WTC11 (cell line): ENCODE measurements at regions not wholly inside any gene's neighbourhood (a gene's known extent, or its start where the extent isn't known, plus 50 kb on each side); places are given as distances from the start of the nearest gene placed in this dataset.

Experiments used
- ATAC-seq: fragments of 200-7000 bp; cut with Tn5 transposase; 2 replicates; pipeline ENCODE4 v1.10.0; 2021; ENCODE audit warnings: mild to moderate bottlenecking, moderate library complexity
- CTCF ChIA-PET: fragments of 300-600 bp; sonication (Branson Sonifier 250); formaldehyde crosslinking; loops from one replicate; lab custom pipeline; 2021; ENCODE audit warnings: antibody characterized with exemption; lab: Charles Lee
- POLR2A ChIA-PET: fragments of 350-600 bp; sonication (Branson Sonifier 250); formaldehyde crosslinking; loops from one replicate; lab custom pipeline; 2021; ENCODE audit warnings: antibody characterized with exemption; lab: Charles Lee
- DNase-seq: peaks from one replicate; pipeline ENCODE4 v3.0.0; 2021; ENCODE audit warnings: low spot score
- H3K27ac Mint-ChIP-seq: 2 replicates; pipeline ENCODE4 v1.8.0; 2021; ENCODE audit warnings: mixed read lengths
- H3K27me3 Mint-ChIP-seq: 2 replicates; pipeline ENCODE4 v1.8.0; 2021; ENCODE audit warnings: low read depth, mild to moderate bottlenecking, moderate library complexity, mixed read lengths
- H3K36me3 Mint-ChIP-seq: 2 replicates; pipeline ENCODE4 v1.8.0; 2021; ENCODE audit warnings: mixed read lengths
- H3K4me1 Mint-ChIP-seq: 2 replicates; pipeline ENCODE4 v1.8.0; 2022; ENCODE audit warnings: mixed read lengths
- H3K4me3 Mint-ChIP-seq: 2 replicates; pipeline ENCODE4 v1.8.0; 2021; ENCODE audit warnings: mild to moderate bottlenecking, moderate library complexity, mixed read lengths
- H3K9me3 Mint-ChIP-seq: 2 replicates; pipeline ENCODE4 v1.8.0; 2021; ENCODE audit warnings: mixed read lengths
- CREB1 ChIP-seq: sonication (generic); formaldehyde crosslinking; IDR thresholded peaks from 2 replicates; pipeline ENCODE4 v1.8.0; 2023; ENCODE audit warnings: mild to moderate bottlenecking, missing genetic modification reagents
- FOXK1 ChIP-seq: sonication (generic); formaldehyde crosslinking; IDR thresholded peaks from 2 replicates; pipeline ENCODE4 v1.8.0; 2022; ENCODE audit warnings: mild to moderate bottlenecking, moderate library complexity, missing genetic modification reagents
- GRHL2 ChIP-seq: fragments of 250-450 bp; sonication (Bioruptor Pico); IDR thresholded peaks from 2 replicates; pipeline ENCODE4 v1.8.0; 2022; ENCODE audit warnings: mild to moderate bottlenecking, moderate library complexity; ENCODE audit not compliant: insufficient replicate concordance, severe bottlenecking
- GTF2I ChIP-seq: fragments of 250-450 bp; sonication (Bioruptor Pico); conservative IDR thresholded peaks from 2 replicates; pipeline ENCODE4 v1.4.0; 2021; ENCODE audit warnings: mild to moderate bottlenecking
- NR2C2 ChIP-seq: sonication (generic); formaldehyde crosslinking; IDR thresholded peaks from 2 replicates; pipeline ENCODE4 v1.8.0; 2022; ENCODE audit warnings: mild to moderate bottlenecking, missing genetic modification reagents
- RELA ChIP-seq: sonication (generic); formaldehyde crosslinking; IDR thresholded peaks from 2 replicates; pipeline ENCODE4 v1.8.1; 2022; ENCODE audit warnings: missing genetic modification reagents, mild to moderate bottlenecking, borderline replicate concordance
- SMAD4 ChIP-seq: sonication (generic); formaldehyde crosslinking; IDR thresholded peaks from 2 replicates; pipeline ENCODE4 v1.8.0; 2022; ENCODE audit warnings: mild to moderate bottlenecking, missing genetic modification reagents
- TEAD1 ChIP-seq: sonication (generic); formaldehyde crosslinking; IDR thresholded peaks from 2 replicates; pipeline ENCODE4 v1.8.0; 2022; ENCODE audit warnings: mild to moderate bottlenecking, missing genetic modification reagents
- TEAD4 ChIP-seq: sonication (generic); formaldehyde crosslinking; IDR thresholded peaks from 2 replicates; pipeline ENCODE4 v1.8.0; 2022; ENCODE audit warnings: mild to moderate bottlenecking, missing genetic modification reagents
- ZBTB21 ChIP-seq: sonication (generic); formaldehyde crosslinking; IDR thresholded peaks from 2 replicates; pipeline ENCODE4 v1.8.1; 2023; ENCODE audit warnings: mild to moderate bottlenecking, missing genetic modification reagents, borderline replicate concordance
- ZNF138 ChIP-seq: sonication (generic); formaldehyde crosslinking; conservative IDR thresholded peaks from 2 replicates; pipeline ENCODE4 v1.8.1; 2022; ENCODE audit warnings: mild to moderate bottlenecking, moderate library complexity, missing genetic modification reagents
- ZNF219 ChIP-seq: sonication (generic); formaldehyde crosslinking; IDR thresholded peaks from 2 replicates; pipeline ENCODE4 v1.8.0; 2023; ENCODE audit warnings: missing genetic modification reagents, mild to moderate bottlenecking, borderline replicate concordance
- ZNF263 ChIP-seq: sonication (generic); formaldehyde crosslinking; IDR thresholded peaks from 2 replicates; pipeline ENCODE4 v1.8.1; 2022; ENCODE audit warnings: low read depth, mild to moderate bottlenecking, moderate library complexity, missing genetic modification reagents
- ZNF317 ChIP-seq: sonication (generic); formaldehyde crosslinking; IDR thresholded peaks from 2 replicates; pipeline ENCODE4 v1.8.1; 2023; ENCODE audit warnings: low read depth, mild to moderate bottlenecking, moderate library complexity, missing genetic modification reagents, borderline replicate concordance
- ZNF671 ChIP-seq: fragments of 250-450 bp; sonication (Bioruptor Pico); IDR thresholded peaks from 2 replicates; pipeline ENCODE4 v1.8.0; 2021; ENCODE audit warnings: mild to moderate bottlenecking
- TF ChIP-seq, protein P1 (sequence below): sonication (generic); formaldehyde crosslinking; IDR thresholded peaks from 2 replicates; pipeline ENCODE4 v1.8.1; 2022; ENCODE audit warnings: missing genetic modification reagents, borderline replicate concordance
- TF ChIP-seq, protein P2 (sequence below): sonication (generic); formaldehyde crosslinking; IDR thresholded peaks from 2 replicates; pipeline ENCODE4 v1.8.0; 2023; ENCODE audit warnings: mild to moderate bottlenecking, missing genetic modification reagents
- TF ChIP-seq, protein P3 (sequence below): fragments of 250-450 bp; sonication (Bioruptor Pico); IDR thresholded peaks from 2 replicates; pipeline ENCODE4 v2.1.2; 2022; ENCODE audit warnings: mild to moderate bottlenecking, moderate library complexity
- TF ChIP-seq, protein P4 (sequence below): sonication (generic); formaldehyde crosslinking; IDR thresholded peaks from 2 replicates; pipeline ENCODE4 v1.8.1; 2022; ENCODE audit warnings: mild to moderate bottlenecking, missing genetic modification reagents, moderate library complexity, borderline replicate concordance
- TF ChIP-seq, protein P5 (sequence below): sonication (generic); formaldehyde crosslinking; IDR thresholded peaks from 2 replicates; pipeline ENCODE4 v1.8.1; 2023; ENCODE audit warnings: mild to moderate bottlenecking, missing genetic modification reagents, borderline replicate concordance
- TF ChIP-seq, protein P6 (sequence below): sonication (generic); formaldehyde crosslinking; IDR thresholded peaks from 2 replicates; pipeline ENCODE4 v1.8.0; 2023; ENCODE audit warnings: missing genetic modification reagents, mild to moderate bottlenecking, borderline replicate concordance

DNA sequence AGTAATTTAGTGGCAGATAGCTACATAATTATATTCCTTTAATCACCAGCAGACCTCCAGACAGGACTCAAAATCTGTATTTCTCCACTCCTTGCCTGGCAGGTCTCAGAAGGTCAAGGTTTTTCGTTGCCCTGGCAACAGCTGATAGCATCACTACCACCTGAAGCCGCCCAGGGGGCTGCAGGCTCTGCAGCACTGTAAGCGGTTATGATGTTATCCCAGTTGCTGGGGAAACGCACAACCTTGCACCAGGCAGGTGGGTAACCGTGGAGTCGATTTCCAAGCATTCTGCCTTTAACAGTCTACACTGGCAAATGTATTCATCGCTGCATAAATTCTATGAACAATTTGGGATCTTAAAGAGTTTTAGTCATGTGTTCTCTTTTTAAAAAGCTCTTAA, 756.3 kb downstream of the NTRK3 start:
- Mint-ChIP-seq H3K4me3 (no peak overlapping the region), H3K4me1 (peaks cover 11% of the 10 kb centered on the region), H3K27me3 (no peaks in the 10 kb centered on the region), H3K36me3 (no peaks in the 10 kb centered on the region), H3K9me3 (0 out of 2 replicates have a peak, but pooled peaks cover 2% of the 10 kb centered on the region), H3K27ac (no peak overlapping the region)
- DNase-seq: peak; percentile 36
- CTCF ChIA-PET: no interaction called here
- POLR2A ChIA-PET: no interaction called here
- ATAC-seq: peak; percentile 68
- TF ChIP-seq, protein P1, sequence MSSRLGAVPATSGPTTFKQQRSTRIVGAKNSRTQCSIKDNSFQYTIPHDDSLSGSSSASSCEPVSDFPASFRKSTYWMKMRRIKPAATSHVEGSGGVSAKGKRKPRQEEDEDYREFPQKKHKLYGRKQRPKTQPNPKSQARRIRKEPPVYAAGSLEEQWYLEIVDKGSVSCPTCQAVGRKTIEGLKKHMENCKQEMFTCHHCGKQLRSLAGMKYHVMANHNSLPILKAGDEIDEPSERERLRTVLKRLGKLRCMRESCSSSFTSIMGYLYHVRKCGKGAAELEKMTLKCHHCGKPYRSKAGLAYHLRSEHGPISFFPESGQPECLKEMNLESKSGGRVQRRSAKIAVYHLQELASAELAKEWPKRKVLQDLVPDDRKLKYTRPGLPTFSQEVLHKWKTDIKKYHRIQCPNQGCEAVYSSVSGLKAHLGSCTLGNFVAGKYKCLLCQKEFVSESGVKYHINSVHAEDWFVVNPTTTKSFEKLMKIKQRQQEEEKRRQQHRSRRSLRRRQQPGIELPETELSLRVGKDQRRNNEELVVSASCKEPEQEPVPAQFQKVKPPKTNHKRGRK: no peak
- no peak for TF ChIP-seq ZNF219
- TF ChIP-seq, protein P2, sequence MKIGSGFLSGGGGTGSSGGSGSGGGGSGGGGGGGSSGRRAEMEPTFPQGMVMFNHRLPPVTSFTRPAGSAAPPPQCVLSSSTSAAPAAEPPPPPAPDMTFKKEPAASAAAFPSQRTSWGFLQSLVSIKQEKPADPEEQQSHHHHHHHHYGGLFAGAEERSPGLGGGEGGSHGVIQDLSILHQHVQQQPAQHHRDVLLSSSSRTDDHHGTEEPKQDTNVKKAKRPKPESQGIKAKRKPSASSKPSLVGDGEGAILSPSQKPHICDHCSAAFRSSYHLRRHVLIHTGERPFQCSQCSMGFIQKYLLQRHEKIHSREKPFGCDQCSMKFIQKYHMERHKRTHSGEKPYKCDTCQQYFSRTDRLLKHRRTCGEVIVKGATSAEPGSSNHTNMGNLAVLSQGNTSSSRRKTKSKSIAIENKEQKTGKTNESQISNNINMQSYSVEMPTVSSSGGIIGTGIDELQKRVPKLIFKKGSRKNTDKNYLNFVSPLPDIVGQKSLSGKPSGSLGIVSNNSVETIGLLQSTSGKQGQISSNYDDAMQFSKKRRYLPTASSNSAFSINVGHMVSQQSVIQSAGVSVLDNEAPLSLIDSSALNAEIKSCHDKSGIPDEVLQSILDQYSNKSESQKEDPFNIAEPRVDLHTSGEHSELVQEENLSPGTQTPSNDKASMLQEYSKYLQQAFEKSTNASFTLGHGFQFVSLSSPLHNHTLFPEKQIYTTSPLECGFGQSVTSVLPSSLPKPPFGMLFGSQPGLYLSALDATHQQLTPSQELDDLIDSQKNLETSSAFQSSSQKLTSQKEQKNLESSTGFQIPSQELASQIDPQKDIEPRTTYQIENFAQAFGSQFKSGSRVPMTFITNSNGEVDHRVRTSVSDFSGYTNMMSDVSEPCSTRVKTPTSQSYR (CRISPR knock-in tag): no peak
- no peak for TF ChIP-seq GTF2I (CRISPR knock-in tag)
- TF ChIP-seq CREB1 (CRISPR knock-in tag): no peak
- no peak for TF ChIP-seq ZNF671 (CRISPR knock-in tag)
- TF ChIP-seq ZBTB21 (CRISPR knock-in tag): no peak
- TF ChIP-seq GRHL2 (CRISPR knock-in tag): no peak
- TF ChIP-seq, all 79 proteins: peak for 0

DNA sequence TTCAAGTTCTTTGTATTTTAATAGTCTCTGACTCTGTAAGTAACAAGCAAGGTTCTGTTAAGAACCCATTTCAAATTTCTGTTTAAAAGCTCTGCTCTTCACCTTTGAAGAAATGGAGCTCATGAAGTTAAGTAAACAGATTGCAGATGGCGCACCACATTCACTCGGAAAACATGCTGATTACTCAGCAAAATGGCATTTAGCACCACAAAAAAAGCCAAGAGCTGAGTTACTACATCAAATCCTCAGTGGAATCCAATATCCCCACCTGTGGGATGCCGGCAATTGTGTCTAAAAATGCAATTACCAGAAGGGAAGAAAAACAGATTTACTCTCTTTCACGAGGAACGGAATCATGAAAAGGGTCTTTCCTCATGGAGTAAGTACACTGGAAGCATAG, 758.0 kb downstream of the NTRK3 start:
- CTCF ChIA-PET: no interaction called here
- H3K27me3 Mint-ChIP-seq: no peaks in the 10 kb centered on the region
- H3K4me1 Mint-ChIP-seq: peaks cover 11% of the 10 kb centered on the region
- ATAC-seq (no peak), DNase-seq (no peak)
- no peak overlapping the region for H3K4me3 Mint-ChIP-seq
- POLR2A ChIA-PET: no interaction called here
- no peaks in the 10 kb centered on the region for H3K36me3 Mint-ChIP-seq
- no peak for TF ChIP-seq SMAD4
- TF ChIP-seq TEAD1: no peak
- TF ChIP-seq, protein P3, sequence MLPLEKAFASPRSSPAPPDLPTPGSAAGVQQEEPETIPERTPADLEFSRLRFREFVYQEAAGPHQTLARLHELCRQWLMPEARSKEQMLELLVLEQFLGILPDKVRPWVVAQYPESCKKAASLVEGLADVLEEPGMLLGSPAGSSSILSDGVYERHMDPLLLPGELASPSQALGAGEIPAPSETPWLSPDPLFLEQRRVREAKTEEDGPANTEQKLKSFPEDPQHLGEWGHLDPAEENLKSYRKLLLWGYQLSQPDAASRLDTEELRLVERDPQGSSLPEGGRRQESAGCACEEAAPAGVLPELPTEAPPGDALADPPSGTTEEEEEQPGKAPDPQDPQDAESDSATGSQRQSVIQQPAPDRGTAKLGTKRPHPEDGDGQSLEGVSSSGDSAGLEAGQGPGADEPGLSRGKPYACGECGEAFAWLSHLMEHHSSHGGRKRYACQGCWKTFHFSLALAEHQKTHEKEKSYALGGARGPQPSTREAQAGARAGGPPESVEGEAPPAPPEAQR: no peak
- TF ChIP-seq, protein P4, sequence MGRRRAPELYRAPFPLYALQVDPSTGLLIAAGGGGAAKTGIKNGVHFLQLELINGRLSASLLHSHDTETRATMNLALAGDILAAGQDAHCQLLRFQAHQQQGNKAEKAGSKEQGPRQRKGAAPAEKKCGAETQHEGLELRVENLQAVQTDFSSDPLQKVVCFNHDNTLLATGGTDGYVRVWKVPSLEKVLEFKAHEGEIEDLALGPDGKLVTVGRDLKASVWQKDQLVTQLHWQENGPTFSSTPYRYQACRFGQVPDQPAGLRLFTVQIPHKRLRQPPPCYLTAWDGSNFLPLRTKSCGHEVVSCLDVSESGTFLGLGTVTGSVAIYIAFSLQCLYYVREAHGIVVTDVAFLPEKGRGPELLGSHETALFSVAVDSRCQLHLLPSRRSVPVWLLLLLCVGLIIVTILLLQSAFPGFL (CRISPR knock-in tag): no peak
- TF ChIP-seq, protein P5, sequence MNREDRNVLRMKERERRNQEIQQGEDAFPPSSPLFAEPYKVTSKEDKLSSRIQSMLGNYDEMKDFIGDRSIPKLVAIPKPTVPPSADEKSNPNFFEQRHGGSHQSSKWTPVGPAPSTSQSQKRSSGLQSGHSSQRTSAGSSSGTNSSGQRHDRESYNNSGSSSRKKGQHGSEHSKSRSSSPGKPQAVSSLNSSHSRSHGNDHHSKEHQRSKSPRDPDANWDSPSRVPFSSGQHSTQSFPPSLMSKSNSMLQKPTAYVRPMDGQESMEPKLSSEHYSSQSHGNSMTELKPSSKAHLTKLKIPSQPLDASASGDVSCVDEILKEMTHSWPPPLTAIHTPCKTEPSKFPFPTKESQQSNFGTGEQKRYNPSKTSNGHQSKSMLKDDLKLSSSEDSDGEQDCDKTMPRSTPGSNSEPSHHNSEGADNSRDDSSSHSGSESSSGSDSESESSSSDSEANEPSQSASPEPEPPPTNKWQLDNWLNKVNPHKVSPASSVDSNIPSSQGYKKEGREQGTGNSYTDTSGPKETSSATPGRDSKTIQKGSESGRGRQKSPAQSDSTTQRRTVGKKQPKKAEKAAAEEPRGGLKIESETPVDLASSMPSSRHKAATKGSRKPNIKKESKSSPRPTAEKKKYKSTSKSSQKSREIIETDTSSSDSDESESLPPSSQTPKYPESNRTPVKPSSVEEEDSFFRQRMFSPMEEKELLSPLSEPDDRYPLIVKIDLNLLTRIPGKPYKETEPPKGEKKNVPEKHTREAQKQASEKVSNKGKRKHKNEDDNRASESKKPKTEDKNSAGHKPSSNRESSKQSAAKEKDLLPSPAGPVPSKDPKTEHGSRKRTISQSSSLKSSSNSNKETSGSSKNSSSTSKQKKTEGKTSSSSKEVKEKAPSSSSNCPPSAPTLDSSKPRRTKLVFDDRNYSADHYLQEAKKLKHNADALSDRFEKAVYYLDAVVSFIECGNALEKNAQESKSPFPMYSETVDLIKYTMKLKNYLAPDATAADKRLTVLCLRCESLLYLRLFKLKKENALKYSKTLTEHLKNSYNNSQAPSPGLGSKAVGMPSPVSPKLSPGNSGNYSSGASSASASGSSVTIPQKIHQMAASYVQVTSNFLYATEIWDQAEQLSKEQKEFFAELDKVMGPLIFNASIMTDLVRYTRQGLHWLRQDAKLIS (CRISPR knock-in tag): no peak
- TF ChIP-seq ZNF263 (CRISPR knock-in tag): no peak
- TF ChIP-seq, protein P6, sequence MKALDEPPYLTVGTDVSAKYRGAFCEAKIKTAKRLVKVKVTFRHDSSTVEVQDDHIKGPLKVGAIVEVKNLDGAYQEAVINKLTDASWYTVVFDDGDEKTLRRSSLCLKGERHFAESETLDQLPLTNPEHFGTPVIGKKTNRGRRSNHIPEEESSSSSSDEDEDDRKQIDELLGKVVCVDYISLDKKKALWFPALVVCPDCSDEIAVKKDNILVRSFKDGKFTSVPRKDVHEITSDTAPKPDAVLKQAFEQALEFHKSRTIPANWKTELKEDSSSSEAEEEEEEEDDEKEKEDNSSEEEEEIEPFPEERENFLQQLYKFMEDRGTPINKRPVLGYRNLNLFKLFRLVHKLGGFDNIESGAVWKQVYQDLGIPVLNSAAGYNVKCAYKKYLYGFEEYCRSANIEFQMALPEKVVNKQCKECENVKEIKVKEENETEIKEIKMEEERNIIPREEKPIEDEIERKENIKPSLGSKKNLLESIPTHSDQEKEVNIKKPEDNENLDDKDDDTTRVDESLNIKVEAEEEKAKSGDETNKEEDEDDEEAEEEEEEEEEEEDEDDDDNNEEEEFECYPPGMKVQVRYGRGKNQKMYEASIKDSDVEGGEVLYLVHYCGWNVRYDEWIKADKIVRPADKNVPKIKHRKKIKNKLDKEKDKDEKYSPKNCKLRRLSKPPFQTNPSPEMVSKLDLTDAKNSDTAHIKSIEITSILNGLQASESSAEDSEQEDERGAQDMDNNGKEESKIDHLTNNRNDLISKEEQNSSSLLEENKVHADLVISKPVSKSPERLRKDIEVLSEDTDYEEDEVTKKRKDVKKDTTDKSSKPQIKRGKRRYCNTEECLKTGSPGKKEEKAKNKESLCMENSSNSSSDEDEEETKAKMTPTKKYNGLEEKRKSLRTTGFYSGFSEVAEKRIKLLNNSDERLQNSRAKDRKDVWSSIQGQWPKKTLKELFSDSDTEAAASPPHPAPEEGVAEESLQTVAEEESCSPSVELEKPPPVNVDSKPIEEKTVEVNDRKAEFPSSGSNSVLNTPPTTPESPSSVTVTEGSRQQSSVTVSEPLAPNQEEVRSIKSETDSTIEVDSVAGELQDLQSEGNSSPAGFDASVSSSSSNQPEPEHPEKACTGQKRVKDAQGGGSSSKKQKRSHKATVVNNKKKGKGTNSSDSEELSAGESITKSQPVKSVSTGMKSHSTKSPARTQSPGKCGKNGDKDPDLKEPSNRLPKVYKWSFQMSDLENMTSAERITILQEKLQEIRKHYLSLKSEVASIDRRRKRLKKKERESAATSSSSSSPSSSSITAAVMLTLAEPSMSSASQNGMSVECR (CRISPR knock-in tag): no peak
- TF ChIP-seq RELA: no peak
- TF ChIP-seq TEAD4 (CRISPR knock-in tag): no peak
- TF ChIP-seq NR2C2 (CRISPR knock-in tag): no peak
- TF ChIP-seq FOXK1 (CRISPR knock-in tag): no peak
- no peak for TF ChIP-seq ZNF317 (CRISPR knock-in tag)
- TF ChIP-seq ZNF138 (CRISPR knock-in tag): no peak
- TF ChIP-seq, all 79 proteins: peak for 0
- Mint-ChIP-seq H3K27ac (no peak overlapping the region), H3K9me3 (peaks cover 7% of the 10 kb centered on the region)
